ENCODE measurements at regions not wholly inside any gene's neighbourhood (a gene's known extent, or its start where the extent isn't known, plus 50 kb on each side); places are given as distances from the start of the nearest gene placed in this dataset.

DNA sequence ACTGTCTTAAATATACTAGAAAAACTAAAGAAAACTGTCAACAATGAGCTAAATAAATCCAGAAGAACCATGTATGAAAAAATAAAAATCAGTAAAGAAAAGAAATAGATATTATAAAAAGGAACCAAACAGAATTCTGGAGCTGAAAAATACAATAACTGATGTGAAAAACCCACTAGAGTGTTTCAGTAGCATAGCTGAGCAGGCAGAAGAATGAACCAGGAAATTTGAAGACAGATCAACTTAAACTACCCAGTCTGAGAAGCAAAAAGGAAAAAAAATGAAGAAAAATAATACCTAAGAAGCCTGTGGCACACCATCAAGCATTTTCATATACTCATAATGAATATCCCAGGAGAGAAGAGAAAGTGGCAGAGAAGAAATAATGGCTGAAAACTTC, 240.1 kb upstream of the RXFP2 start:
- Mint-ChIP-seq H3K4me1 (no peaks in the 10 kb centered on the region), H3K4me3 (no peak overlapping the region), H3K9me3 (peaks cover 13 to 50% (median 32%) of the 10 kb centered on the region in 9 donors)

DNA sequence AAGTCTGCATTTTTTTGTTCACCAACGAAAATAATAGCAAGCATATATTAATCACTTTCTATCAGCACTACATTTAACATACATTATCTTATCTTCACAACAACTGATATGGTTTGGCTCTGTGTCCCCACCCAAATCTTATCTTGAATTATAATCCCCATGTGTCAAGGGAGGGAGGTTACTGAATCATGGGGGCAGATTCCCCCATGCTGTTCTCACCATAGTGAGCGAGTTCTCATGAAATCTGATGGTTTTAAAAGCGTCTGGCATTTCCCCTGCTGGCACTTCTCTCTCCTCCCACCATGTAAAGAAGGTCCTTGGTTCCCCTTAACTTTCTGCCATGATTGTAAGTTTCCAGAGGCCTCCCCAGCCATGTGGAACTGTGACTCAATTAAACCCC, 235.7 kb upstream of the RXFP2 start:
- Mint-ChIP-seq H3K9me3 (peaks cover 6 to 37% (median 15%) of the 10 kb centered on the region in 9 donors), H3K4me1 (no peaks in the 10 kb centered on the region), H3K27ac (no peak overlapping the region), H3K36me3 (peaks cover 0 to 9% (median 0%) of the 10 kb centered on the region in 3 donors), H3K27me3 (peaks cover 0 to 2% (median 0%) of the 10 kb centered on the region in 5 donors), H3K4me3 (no peak overlapping the region)
- POLR2A ChIA-PET = no interaction called here
- no peak for ATAC-seq
- DNase-seq = no peak

More for the DNA sequence above, 240.1 kb upstream of the RXFP2 start:
- no peak for ATAC-seq
- peaks cover 0 to 14% (median 0%) of the 10 kb centered on the region in 3 donors for H3K36me3 Mint-ChIP-seq
- POLR2A ChIA-PET = no interaction called here
- H3K27me3 Mint-ChIP-seq = no peaks in the 10 kb centered on the region
- DNase-seq = no peak
- no peak overlapping the region for H3K27ac Mint-ChIP-seq

- Mint-ChIP-seq H3K27me3 (peaks cover 0 to 3% (median 2%) of the 10 kb centered on the region in 5 donors), H3K4me1 (no peaks in the 10 kb centered on the region), H3K27ac (no peak overlapping the region)
Measured at GRCh38 chr13:31504918-31505317, 234.4 kb upstream of the RXFP2 start.

GRCh38 chr13:31512331-31512730, 227.0 kb upstream of the RXFP2 start:
- Mint-ChIP-seq H3K27me3 (peaks cover 4 to 12% (median 5%) of the 10 kb centered on the region in 5 donors), H3K27ac (no peak overlapping the region), H3K9me3 (peaks cover 0 to 3% (median 0%) of the 10 kb centered on the region in 9 donors), H3K4me3 (no peak overlapping the region), H3K4me1 (no peaks in the 10 kb centered on the region), H3K36me3 (no peaks in the 10 kb centered on the region)
- DNase-seq (no peak), ATAC-seq (no peak)
- POLR2A ChIA-PET = no interaction called here

More at GRCh38 chr13:31504918-31505317, 234.4 kb upstream of the RXFP2 start:
- no peak for ATAC-seq
- POLR2A ChIA-PET = no interaction called here
- no peak overlapping the region for H3K4me3 Mint-ChIP-seq
- no peaks in the 10 kb centered on the region for H3K36me3 Mint-ChIP-seq
- DNase-seq = no peak
- H3K9me3 Mint-ChIP-seq = peaks cover 0 to 27% (median 6%) of the 10 kb centered on the region in 9 donors

- no peaks in the 10 kb centered on the region for H3K4me1 Mint-ChIP-seq
- H3K4me3 Mint-ChIP-seq = no peak overlapping the region
- no peak overlapping the region for H3K27ac Mint-ChIP-seq
- ATAC-seq = no peak
- POLR2A ChIA-PET = no interaction called here
- H3K36me3 Mint-ChIP-seq = no peaks in the 10 kb centered on the region
- H3K9me3 Mint-ChIP-seq = peaks cover 0 to 3% (median 0%) of the 10 kb centered on the region in 9 donors
- peaks cover 1 to 13% (median 4%) of the 10 kb centered on the region in 5 donors for H3K27me3 Mint-ChIP-seq
- no peak for DNase-seq
Measured at GRCh38 chr13:31514932-31515331, 224.4 kb upstream of the RXFP2 start.

GRCh38 chr13:31515427-31515826, 223.9 kb upstream of the RXFP2 start:
- DNase-seq = no peak
- Mint-ChIP-seq H3K36me3 (no peaks in the 10 kb centered on the region), H3K27me3 (peaks cover 1 to 10% (median 1%) of the 10 kb centered on the region in 5 donors), H3K27ac (no peak overlapping the region), H3K9me3 (peaks cover 0 to 3% (median 0%) of the 10 kb centered on the region in 9 donors), H3K4me1 (no peaks in the 10 kb centered on the region), H3K4me3 (no peak overlapping the region)
- POLR2A ChIA-PET = no interaction called here
- ATAC-seq = no peak

DNA sequence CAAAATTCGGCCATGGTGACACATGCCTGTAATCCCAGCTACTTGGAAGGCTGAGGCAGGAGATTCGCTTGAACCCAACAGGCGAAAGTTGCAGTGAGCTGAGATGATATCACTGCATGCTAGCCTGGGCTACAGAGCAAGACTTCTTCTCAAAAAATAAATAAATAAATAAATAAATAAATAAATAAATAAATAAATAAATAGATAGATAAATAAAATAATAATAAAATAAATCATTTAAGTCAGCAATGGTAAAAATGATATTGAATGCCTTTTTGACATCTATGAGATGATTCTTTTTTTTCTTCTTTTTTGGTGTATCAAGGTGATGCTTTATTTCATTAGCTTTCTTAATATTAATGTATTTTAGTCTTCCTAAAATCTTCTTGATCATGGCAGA, 221.7 kb upstream of the RXFP2 start:
- DNase-seq (no peak), ATAC-seq (no peak)
- no peaks in the 10 kb centered on the region for H3K36me3 Mint-ChIP-seq
- peaks cover 0 to 14% (median 4%) of the 10 kb centered on the region in 5 donors for H3K27me3 Mint-ChIP-seq
- no peak overlapping the region for H3K4me3 Mint-ChIP-seq
- H3K27ac Mint-ChIP-seq = no peak overlapping the region
- H3K9me3 Mint-ChIP-seq = peaks cover 0 to 3% (median 0%) of the 10 kb centered on the region in 9 donors
- POLR2A ChIA-PET = no interaction called here
- H3K4me1 Mint-ChIP-seq = no peaks in the 10 kb centered on the region

DNA sequence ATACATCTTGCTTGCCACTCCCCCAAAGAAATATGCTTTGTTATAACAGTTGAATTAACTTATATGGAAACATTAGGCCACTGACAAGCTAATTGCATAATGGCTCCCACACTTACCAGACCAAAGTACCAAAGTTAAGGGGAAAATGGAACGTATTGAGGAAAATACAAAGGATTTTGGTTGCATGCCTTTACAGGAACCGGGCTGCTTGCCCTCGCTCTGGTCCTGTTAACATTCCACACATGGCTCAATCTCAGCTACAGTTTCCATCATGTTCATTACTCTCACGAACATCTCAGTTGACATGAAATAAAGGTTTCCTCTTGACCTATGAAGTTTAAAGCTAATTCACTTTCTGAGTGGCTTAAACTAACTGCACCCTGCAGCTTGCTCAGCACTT, 220.7 kb upstream of the RXFP2 start:
- ATAC-seq (no peak), DNase-seq (no peak)
- peaks cover 0 to 14% (median 6%) of the 10 kb centered on the region in 5 donors for H3K27me3 Mint-ChIP-seq
- H3K27ac Mint-ChIP-seq = no peak overlapping the region
- no peaks in the 10 kb centered on the region for H3K36me3 Mint-ChIP-seq
- H3K9me3 Mint-ChIP-seq = peaks cover 0 to 3% (median 0%) of the 10 kb centered on the region in 9 donors
- H3K4me3 Mint-ChIP-seq = no peak overlapping the region
- no peaks in the 10 kb centered on the region for H3K4me1 Mint-ChIP-seq
- POLR2A ChIA-PET = interaction anchor here (0.7 kb wide), 1 partner anchor 326 kb away, joined by 4 read pairs; no protein-coding TSS in a partner anchor

GRCh38 chr13:31521435-31521834, 217.9 kb upstream of the RXFP2 start:
- Mint-ChIP-seq H3K9me3 (peaks cover 0 to 3% (median 0%) of the 10 kb centered on the region in 9 donors), H3K27me3 (peaks cover 0 to 14% (median 9%) of the 10 kb centered on the region in 5 donors), H3K36me3 (no peaks in the 10 kb centered on the region), H3K4me1 (no peaks in the 10 kb centered on the region), H3K27ac (no peak overlapping the region), H3K4me3 (no peak overlapping the region)
- no peak for ATAC-seq
- POLR2A ChIA-PET = no interaction called here
- no peak for DNase-seq

DNA sequence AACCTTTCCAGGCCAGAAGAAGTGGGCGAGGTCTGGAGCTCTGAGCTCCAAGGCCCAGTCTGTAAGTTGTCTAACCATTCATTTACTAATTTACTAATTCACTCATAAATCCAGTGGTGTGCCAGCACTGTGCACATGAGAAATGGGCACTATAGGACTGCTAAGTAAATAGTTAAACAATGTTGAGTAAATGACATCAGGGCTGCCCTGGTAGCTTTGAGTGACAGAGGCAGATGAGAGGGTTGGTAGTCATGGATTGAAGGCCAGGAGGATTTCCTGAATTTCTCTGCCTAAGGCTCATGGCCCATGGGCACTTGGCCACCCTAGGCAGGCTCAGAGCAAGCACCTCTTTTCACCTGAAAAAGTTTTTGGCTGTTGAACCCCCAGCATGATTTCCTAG, 216.9 kb upstream of the RXFP2 start:
- H3K4me3 Mint-ChIP-seq = no peak overlapping the region
- POLR2A ChIA-PET = no interaction called here
- no peak for DNase-seq
- H3K27me3 Mint-ChIP-seq = peaks cover 0 to 14% (median 9%) of the 10 kb centered on the region in 5 donors
- peaks cover 0 to 3% (median 0%) of the 10 kb centered on the region in 9 donors for H3K9me3 Mint-ChIP-seq
- H3K27ac Mint-ChIP-seq = no peak overlapping the region
- no peak for ATAC-seq
- no peaks in the 10 kb centered on the region for H3K4me1 Mint-ChIP-seq
- H3K36me3 Mint-ChIP-seq = no peaks in the 10 kb centered on the region

DNA sequence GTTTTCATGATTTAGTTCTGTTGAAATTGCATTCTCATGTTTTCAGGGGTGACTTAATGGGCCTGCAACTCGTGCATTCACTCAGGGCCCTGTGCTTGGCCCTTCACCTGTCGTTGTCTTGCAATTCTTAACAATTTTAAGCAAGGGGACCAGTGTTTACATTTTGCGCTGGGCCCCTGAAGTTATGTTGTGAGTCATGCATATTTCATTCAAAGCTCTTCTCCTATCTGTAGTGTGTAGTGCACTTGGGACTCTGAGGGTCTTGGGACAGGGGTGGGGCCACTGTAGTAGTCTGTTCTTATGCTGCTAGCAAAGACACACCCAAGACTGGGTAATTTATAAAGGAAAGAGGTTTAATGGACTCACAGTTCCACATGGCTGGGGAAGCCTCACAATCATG, 211.2 kb upstream of the RXFP2 start:
- no peak overlapping the region for H3K27ac Mint-ChIP-seq

GRCh38 chr13:31528758-31529157, 210.6 kb upstream of the RXFP2 start:
- H3K36me3 Mint-ChIP-seq = no peaks in the 10 kb centered on the region
- no peak overlapping the region for H3K27ac Mint-ChIP-seq

More for the DNA sequence above, 211.2 kb upstream of the RXFP2 start:
- Mint-ChIP-seq H3K9me3 (peaks cover 0 to 20% (median 0%) of the 10 kb centered on the region in 9 donors), H3K36me3 (no peaks in the 10 kb centered on the region), H3K4me1 (no peaks in the 10 kb centered on the region), H3K4me3 (no peak overlapping the region), H3K27me3 (peaks cover 0 to 7% (median 1%) of the 10 kb centered on the region in 5 donors)
- DNase-seq (no peak), ATAC-seq (no peak)
- POLR2A ChIA-PET = no interaction called here

GRCh38 chr13:31530922-31531321, 208.4 kb upstream of the RXFP2 start:
- POLR2A ChIA-PET = no interaction called here
- H3K9me3 Mint-ChIP-seq = peaks cover 0 to 20% (median 0%) of the 10 kb centered on the region in 9 donors
- H3K36me3 Mint-ChIP-seq = no peaks in the 10 kb centered on the region
- no peaks in the 10 kb centered on the region for H3K4me1 Mint-ChIP-seq
- ATAC-seq (no peak), DNase-seq (no peak)
- peaks cover 0 to 5% (median 0%) of the 10 kb centered on the region in 5 donors for H3K27me3 Mint-ChIP-seq
- no peak overlapping the region for H3K4me3 Mint-ChIP-seq
- no peak overlapping the region for H3K27ac Mint-ChIP-seq

More at GRCh38 chr13:31528758-31529157, 210.6 kb upstream of the RXFP2 start:
- DNase-seq = no peak
- no peaks in the 10 kb centered on the region for H3K4me1 Mint-ChIP-seq
- ATAC-seq = no peak
- no peak overlapping the region for H3K4me3 Mint-ChIP-seq
- H3K27me3 Mint-ChIP-seq = peaks cover 0 to 4% (median 1%) of the 10 kb centered on the region in 5 donors
- peaks cover 0 to 20% (median 0%) of the 10 kb centered on the region in 9 donors for H3K9me3 Mint-ChIP-seq
- POLR2A ChIA-PET = no interaction called here

DNA sequence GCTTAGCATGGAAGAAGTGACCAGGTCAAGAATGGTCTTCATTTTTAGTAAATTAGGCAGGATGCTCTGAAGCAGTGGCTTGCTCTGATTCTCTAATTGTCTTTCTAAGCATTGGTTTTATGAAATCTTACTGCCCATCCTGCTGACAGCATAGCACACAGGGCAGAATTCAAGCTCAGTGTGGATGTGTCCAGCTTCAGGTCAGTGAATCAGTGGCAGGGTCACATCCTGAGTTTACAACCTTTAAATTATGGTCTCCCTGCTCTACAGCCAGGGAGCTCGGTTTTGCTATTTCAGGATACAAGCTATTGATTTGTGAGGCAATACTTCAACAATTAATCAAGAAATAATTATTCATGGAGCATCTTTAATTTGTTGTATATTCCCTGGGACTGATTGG, 202.3 kb upstream of the RXFP2 start:
- H3K9me3 Mint-ChIP-seq = peaks cover 0 to 11% (median 2%) of the 10 kb centered on the region in 9 donors
- H3K27me3 Mint-ChIP-seq = peaks cover 7 to 27% (median 9%) of the 10 kb centered on the region in 5 donors
- DNase-seq (no peak), ATAC-seq (no peak)
- no peak overlapping the region for H3K4me3 Mint-ChIP-seq
- H3K36me3 Mint-ChIP-seq = no peaks in the 10 kb centered on the region
- H3K27ac Mint-ChIP-seq = no peak overlapping the region
- H3K4me1 Mint-ChIP-seq = no peaks in the 10 kb centered on the region
- POLR2A ChIA-PET = no interaction called here

Data from naive thymus-derived CD8-positive, alpha-beta T cell (primary cell).